OCI-LY7 (cell line): ENCODE measurements at regions not wholly inside any gene's neighbourhood (a gene's known extent, or its start where the extent isn't known, plus 50 kb on each side); places are given as distances from the start of the nearest gene placed in this dataset.
A peak's percentile ranks its signal among the peaks of the same experiment; 100 is the strongest.
"Not testable (repeated sequence)": the region's sequence is repeated elsewhere in the genome, so short reads cannot be mapped to it uniquely, and the experiment has no call there.

Experiments
- BruUV-seq: library from RNA; stranded (reverse); fragments of 400-500 nt; replicated peaks from 2 replicates; lab custom pipeline; 2021; lab: Mats Ljungman, UMichigan
- CTCF ChIA-PET: fragments of 300-600 bp; sonication (Branson Sonifier 250); formaldehyde crosslinking; loops from one replicate; lab custom pipeline; 2022; ENCODE audit warnings: antibody characterized with exemption; ENCODE audit not compliant: unreplicated experiment; lab: Charles Lee
- POLR2A ChIA-PET: fragments of 300-600 bp; sonication (Branson Sonifier 250); formaldehyde crosslinking; loops from one replicate; lab custom pipeline; 2022; ENCODE audit warnings: antibody characterized with exemption; lab: Charles Lee
- DNase-seq: peaks from one replicate; pipeline ENCODE4 v3.0.0-alpha.2; 2015; ENCODE audit warnings: low spot score
- H2AFZ ChIP-seq: fragments of 200-600 bp; sonication (generic), shearing (Covaris generic); 2 replicates; pipeline ENCODE4 v1.6.1; 2014; ENCODE audit warnings: mild to moderate bottlenecking, antibody characterized with exemption, low read length, moderate library complexity
- H3K27ac ChIP-seq: fragments of 200-600 bp; sonication (generic); 2 replicates; pipeline ENCODE4 v1.5.1; 2014; ENCODE audit warnings: mixed run types, low read depth, mild to moderate bottlenecking, moderate library complexity, low read length, inconsistent platforms; ENCODE audit not compliant: poor library complexity, severe bottlenecking
- H3K36me3 ChIP-seq: fragments of 200-600 bp; sonication (generic); 2 replicates; pipeline ENCODE4 v1.6.1; 2014; ENCODE audit warnings: mild to moderate bottlenecking, antibody characterized with exemption, low read length, moderate library complexity, mixed read lengths; ENCODE audit not compliant: insufficient read depth
- H3K4me1 ChIP-seq: fragments of 200-600 bp; sonication (generic); 2 replicates; pipeline ENCODE4 v1.5.1; 2014; ENCODE audit warnings: mild to moderate bottlenecking, low read length; ENCODE audit not compliant: insufficient read depth, poor library complexity, severe bottlenecking
- H3K4me2 ChIP-seq: fragments of 200-600 bp; sonication (generic); 2 replicates; pipeline ENCODE4 v1.6.1; 2014; ENCODE audit warnings: mild to moderate bottlenecking, low read length
- H3K4me3 ChIP-seq: fragments of 200-600 bp; sonication (generic); 2 replicates; pipeline ENCODE4 v1.5.1; 2014; ENCODE audit warnings: mild to moderate bottlenecking, low read depth, low read length; ENCODE audit not compliant: poor library complexity, severe bottlenecking
- H3K79me2 ChIP-seq: fragments of 200-600 bp; sonication (generic); 2 replicates; pipeline ENCODE4 v1.6.1; 2016; ENCODE audit warnings: low read depth, mild to moderate bottlenecking, low read length, moderate library complexity, mixed read lengths; ENCODE audit not compliant: insufficient read depth
- H3K9me2 ChIP-seq: fragments of 200-600 bp; sonication (generic); 2 replicates; pipeline ENCODE4 v1.6.1; 2016; ENCODE audit warnings: mild to moderate bottlenecking, low read length, mixed read lengths; ENCODE audit not compliant: insufficient read depth
- H3K9me3 ChIP-seq: fragments of 200-600 bp; sonication (generic); 2 replicates; pipeline ENCODE4 v1.6.1; 2014; ENCODE audit warnings: mild to moderate bottlenecking, mixed run types, low read length, mixed read lengths
- H4K20me1 ChIP-seq: fragments of 200-600 bp; sonication (generic); 2 replicates; pipeline ENCODE4 v1.6.1; 2014; ENCODE audit warnings: mild to moderate bottlenecking, antibody characterized with exemption, low read length, moderate library complexity, mixed read lengths; ENCODE audit not compliant: insufficient read depth
- EZH2phosphoT487 ChIP-seq: fragments of 200-600 bp; sonication (generic); IDR thresholded peaks from 2 replicates; pipeline ENCODE4 v1.6.1; 2018; ENCODE audit warnings: low read depth, borderline replicate concordance, mild to moderate bottlenecking, mixed run types, antibody characterized with exemption, low read length, moderate library complexity, mixed read lengths
- intact Hi-C: fragments of 100-400 bp; cut with micrococcal nuclease; formaldehyde crosslinking; loops from one replicate; pipeline ENCODE4 v1.10.0; 2022; ENCODE audit not compliant: unreplicated experiment
- TF ChIP-seq, protein P1 (sequence below): fragments of 200-600 bp; sonication (generic); conservative IDR thresholded peaks from 2 replicates; pipeline ENCODE4 v1.5.1; 2014; ENCODE audit warnings: mild to moderate bottlenecking, antibody characterized with exemption, low read length, moderate library complexity, mixed read lengths

DNA sequence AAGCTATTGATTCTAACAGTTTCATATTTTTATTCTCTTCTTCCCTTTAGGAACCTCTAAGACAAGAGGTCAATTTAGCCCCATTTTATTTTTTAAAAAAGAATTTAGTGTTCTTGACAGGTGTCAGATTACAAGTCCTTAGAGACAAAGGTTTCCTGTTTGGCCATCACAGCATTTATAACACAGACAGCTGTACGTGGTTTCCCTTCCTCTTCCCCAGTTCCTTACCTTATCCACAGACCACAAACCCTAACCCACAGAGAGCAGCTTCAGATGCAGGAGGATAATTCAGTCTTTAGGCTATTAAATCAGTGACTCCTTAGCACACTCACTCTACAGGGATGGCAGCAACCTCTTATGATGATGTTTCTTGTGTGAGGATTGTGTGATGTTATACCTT, 1210.1 kb downstream of the DIAPH3 start:
- Histone ChIP-seq H3K79me2 (no peaks in the 10 kb centered on the region), H3K4me3 (peak overlapping the region; percentile 47), H3K9me3 (peaks cover 34% of the 10 kb centered on the region; the same call in 1 of the 2 replicates), H3K9me2 (no peaks in the 10 kb centered on the region), H3K27ac (peak overlapping the region; percentile 88), H3K4me2 (peak overlapping the region; percentile 66), H3K4me1 (peaks cover 60% of the 10 kb centered on the region), H3K36me3 (peaks cover 23% of the 10 kb centered on the region), H2AFZ (peak overlapping the region; percentile 17; the same call in 1 of the 2 replicates), H4K20me1 (no peaks in the 10 kb centered on the region)
- DNase-seq: peak; percentile 92
- ChIA-PET POLR2A (interaction anchor here (0.7 to 1.9 kb wide), 8 partner anchors 9 to 747 kb away, joined by 3 to 9 read pairs (median 4); no protein-coding TSS in a partner anchor), CTCF (no interaction called here)
- intact Hi-C loops: loop anchor here (10.0 kb wide), 2 partner anchors 249 to 369 kb away; no protein-coding TSS in a partner anchor
- TF ChIP-seq, protein P1, sequence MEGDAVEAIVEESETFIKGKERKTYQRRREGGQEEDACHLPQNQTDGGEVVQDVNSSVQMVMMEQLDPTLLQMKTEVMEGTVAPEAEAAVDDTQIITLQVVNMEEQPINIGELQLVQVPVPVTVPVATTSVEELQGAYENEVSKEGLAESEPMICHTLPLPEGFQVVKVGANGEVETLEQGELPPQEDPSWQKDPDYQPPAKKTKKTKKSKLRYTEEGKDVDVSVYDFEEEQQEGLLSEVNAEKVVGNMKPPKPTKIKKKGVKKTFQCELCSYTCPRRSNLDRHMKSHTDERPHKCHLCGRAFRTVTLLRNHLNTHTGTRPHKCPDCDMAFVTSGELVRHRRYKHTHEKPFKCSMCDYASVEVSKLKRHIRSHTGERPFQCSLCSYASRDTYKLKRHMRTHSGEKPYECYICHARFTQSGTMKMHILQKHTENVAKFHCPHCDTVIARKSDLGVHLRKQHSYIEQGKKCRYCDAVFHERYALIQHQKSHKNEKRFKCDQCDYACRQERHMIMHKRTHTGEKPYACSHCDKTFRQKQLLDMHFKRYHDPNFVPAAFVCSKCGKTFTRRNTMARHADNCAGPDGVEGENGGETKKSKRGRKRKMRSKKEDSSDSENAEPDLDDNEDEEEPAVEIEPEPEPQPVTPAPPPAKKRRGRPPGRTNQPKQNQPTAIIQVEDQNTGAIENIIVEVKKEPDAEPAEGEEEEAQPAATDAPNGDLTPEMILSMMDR: no peak
- no peak for TF ChIP-seq EZH2phosphoT487
- no TSS peak for BruUV-seq

DNA sequence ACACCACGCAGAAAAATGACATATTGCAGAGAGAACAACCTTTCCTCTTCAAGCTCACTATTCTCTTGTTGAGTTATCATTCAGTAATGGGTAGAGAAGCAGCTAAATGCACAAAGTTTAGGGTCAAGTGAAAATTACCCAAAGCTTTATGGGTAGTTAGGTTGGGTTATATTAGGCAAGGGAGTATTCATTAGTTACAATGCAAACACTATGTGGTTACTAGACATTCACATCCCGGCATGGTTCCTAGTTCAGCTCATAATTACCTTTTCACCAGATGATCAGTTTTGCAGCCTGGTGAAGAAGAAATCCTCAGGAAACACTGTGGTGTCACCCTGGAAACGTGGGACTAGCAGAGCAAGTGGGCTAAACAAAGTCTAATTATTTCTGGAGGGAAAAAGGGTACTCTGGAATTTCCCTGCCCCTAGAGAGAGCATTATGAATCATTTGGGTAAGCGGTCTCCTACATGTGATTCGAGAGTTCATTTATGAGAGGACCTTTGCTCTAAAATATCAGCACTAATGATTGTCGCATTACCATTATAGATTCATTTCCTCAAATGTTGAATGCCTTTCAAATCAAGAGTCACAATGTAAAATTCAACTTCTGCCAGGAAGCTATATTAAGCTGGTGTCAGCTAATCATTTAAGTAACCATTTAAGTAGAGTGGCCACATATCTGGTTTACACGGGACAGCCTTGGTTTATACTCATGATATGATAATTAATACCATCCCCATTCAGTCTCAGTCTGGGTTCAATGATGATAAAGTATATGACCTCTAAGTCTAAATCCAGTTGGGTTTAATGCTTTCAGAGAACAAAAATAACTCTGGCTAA, 1208.0 kb downstream of the DIAPH3 start:
- DNase-seq: no peak
- ChIA-PET POLR2A (interaction anchor here (0.6 to 2.8 kb wide), 8 partner anchors 12 to 720 kb away, joined by 3 to 10 read pairs (median 4); no protein-coding TSS in a partner anchor), CTCF (no interaction called here)
- peaks cover 19% of the 10 kb centered on the region for H3K36me3 ChIP-seq
- no peaks in the 10 kb centered on the region for H3K79me2 ChIP-seq
- TF ChIP-seq EZH2phosphoT487: no peak
- TF ChIP-seq, protein P1: no peak
- H4K20me1 ChIP-seq: no peaks in the 10 kb centered on the region
- H3K9me2 ChIP-seq: no peaks in the 10 kb centered on the region
- no TSS peak for BruUV-seq
- H3K27ac ChIP-seq: peak overlapping the region; percentile 88
- no peak overlapping the region for H3K4me3 ChIP-seq
- peak overlapping the region; percentile 21 for H3K4me2 ChIP-seq
- H2AFZ ChIP-seq: peak overlapping the region; percentile 85
- intact Hi-C loops: loop anchor here (10.0 kb wide), 2 partner anchors 251 to 371 kb away; no protein-coding TSS in a partner anchor
- H3K4me1 ChIP-seq: peaks cover 58% of the 10 kb centered on the region
- H3K9me3 ChIP-seq: peaks cover 23% of the 10 kb centered on the region; the same call in 1 of the 2 replicates

DNA sequence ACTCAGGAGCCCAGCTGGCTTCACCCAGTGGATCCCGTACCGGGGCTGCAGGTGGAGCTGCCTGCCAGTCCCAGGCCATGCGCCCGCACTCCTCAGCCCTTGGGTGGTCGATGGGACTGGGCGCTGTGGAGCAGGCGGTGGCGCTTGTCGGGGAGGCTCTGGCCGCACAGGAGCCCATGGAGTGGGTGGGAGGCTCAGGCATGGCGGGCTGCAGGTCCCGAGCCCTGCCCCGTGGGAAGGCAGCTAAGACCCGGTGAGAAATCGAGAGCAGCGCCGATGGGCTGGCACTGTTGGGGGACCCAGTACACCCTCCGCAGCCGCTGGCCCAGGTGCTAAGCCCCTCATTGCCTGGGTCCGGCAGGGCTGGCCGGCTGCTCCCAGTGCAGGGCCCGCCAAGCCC, 1205.6 kb downstream of the DIAPH3 start:
- intact Hi-C loops: loop anchor here (10.0 kb wide), 2 partner anchors 253 to 373 kb away; no protein-coding TSS in a partner anchor
- H4K20me1 ChIP-seq, H3K9me3 ChIP-seq, H3K36me3 ChIP-seq, H3K27ac ChIP-seq, BruUV-seq, H3K9me2 ChIP-seq, H3K4me3 ChIP-seq, CTCF ChIA-PET, DNase-seq, H3K4me2 ChIP-seq, H2AFZ ChIP-seq, H3K79me2 ChIP-seq: not testable (repeated sequence)
- H3K4me1 ChIP-seq: peaks cover 44% of the 10 kb centered on the region
- POLR2A ChIA-PET: interaction anchor here (0.7 to 1.1 kb wide), 3 partner anchors 18 to 24 kb away, joined by 3 to 4 read pairs (median 3); no protein-coding TSS in a partner anchor
